NB4 (cell line): ENCODE measurements at regions not wholly inside any gene's neighbourhood (a gene's known extent, or its start where the extent isn't known, plus 50 kb on each side); places are given as distances from the start of the nearest gene placed in this dataset.

ENCODE experiments used
- CTCF ChIP-seq: IDR thresholded peaks from one replicate; pipeline ENCODE4 v1.5.1; 2012; ENCODE audit warnings: low read depth, low read length
- MYC ChIP-seq: IDR thresholded peaks from 2 replicates; pipeline ENCODE4 v1.6.1; 2011; ENCODE audit warnings: low read depth, low read length
- POLR2A ChIP-seq: IDR thresholded peaks from 2 replicates; pipeline ENCODE4 v1.6.1; 2011; ENCODE audit warnings: mild to moderate bottlenecking; ENCODE audit not compliant: insufficient read length; ENCODE audit errors: extremely low read depth

- no peak for TF ChIP-seq CTCF
- no peak for TF ChIP-seq POLR2A
- no peak for TF ChIP-seq MYC
Observed at GRCh38 chr3:148315756-148316155, 381.9 kb upstream of the AGTR1 start.
